DOHH2 (cell line): ENCODE measurements at regions not wholly inside any gene's neighbourhood (a gene's known extent, or its start where the extent isn't known, plus 50 kb on each side); places are given as distances from the start of the nearest gene placed in this dataset.

Experiments
- H3F3A ChIP-seq: fragments of 200-600 bp; sonication (generic), shearing (Covaris generic); 2 replicates; pipeline ENCODE4 v1.6.0; 2016; ENCODE audit warnings: antibody characterized with exemption, mild to moderate bottlenecking; ENCODE audit not compliant: control insufficient read depth, insufficient read depth
- H3K27ac ChIP-seq: fragments of 200-600 bp; sonication (generic); 2 replicates; pipeline ENCODE4 v1.5.1; 2014; ENCODE audit warnings: low read depth, mild to moderate bottlenecking, low read length, moderate library complexity
- H3K27me3 ChIP-seq: fragments of 200-600 bp; sonication (generic); 2 replicates; pipeline ENCODE4 v1.6.1; 2014; ENCODE audit warnings: mild to moderate bottlenecking, low read length, mixed read lengths; ENCODE audit not compliant: control insufficient read depth
- H3K36me3 ChIP-seq: fragments of 200-600 bp; sonication (generic); 2 replicates; pipeline ENCODE4 v1.6.1; 2014; ENCODE audit warnings: mild to moderate bottlenecking, low read length, moderate library complexity, mixed read lengths; ENCODE audit not compliant: control insufficient read depth
- H3K4me1 ChIP-seq: fragments of 200-600 bp; sonication (generic); 2 replicates; pipeline ENCODE4 v1.6.1; 2014; ENCODE audit warnings: mild to moderate bottlenecking, low read length, mixed read lengths; ENCODE audit not compliant: control insufficient read depth
- H3K4me2 ChIP-seq: fragments of 200-600 bp; sonication (generic); 2 replicates; pipeline ENCODE4 v1.6.0; 2014; ENCODE audit warnings: mild to moderate bottlenecking, low read length, moderate library complexity
- H3K4me3 ChIP-seq: fragments of 200-600 bp; sonication (generic); 2 replicates; pipeline ENCODE4 v1.5.1; 2014; ENCODE audit warnings: mild to moderate bottlenecking, low read length, mixed read lengths
- H3K79me2 ChIP-seq: fragments of 200-600 bp; sonication (generic); 2 replicates; pipeline ENCODE4 v1.6.1; 2014; ENCODE audit warnings: mild to moderate bottlenecking, low read length, mixed read lengths; ENCODE audit not compliant: control insufficient read depth
- H3K9me2 ChIP-seq: fragments of 200-600 bp; sonication (generic); replicated peaks from 2 replicates; pipeline ENCODE4 v1.6.1; 2014; ENCODE audit warnings: mild to moderate bottlenecking, low read length, mixed read lengths; ENCODE audit not compliant: control insufficient read depth
- H3K9me3 ChIP-seq: fragments of 200-600 bp; sonication (generic); 2 replicates; pipeline ENCODE4 v1.6.1; 2014; ENCODE audit warnings: antibody characterized with exemption, low read length, mixed read lengths; ENCODE audit not compliant: control insufficient read depth, insufficient read depth
- H4K20me1 ChIP-seq: fragments of 200-600 bp; sonication (generic); 2 replicates; pipeline ENCODE4 v1.6.0; 2014; ENCODE audit warnings: low read depth, mild to moderate bottlenecking, antibody characterized with exemption, low read length, moderate library complexity; ENCODE audit not compliant: control insufficient read depth, insufficient read depth
- CTCF ChIP-seq: fragments of 200-600 bp; sonication (generic); IDR thresholded peaks from one replicate; pipeline ENCODE4 v1.5.1; 2014; ENCODE audit warnings: antibody characterized with exemption, mild to moderate bottlenecking, low read depth, low read length; ENCODE audit not compliant: poor library complexity, severe bottlenecking
- EZH2phosphoT487 ChIP-seq: fragments of 200-600 bp; sonication (generic); IDR thresholded peaks from 2 replicates; pipeline ENCODE4 v1.6.1; 2017; ENCODE audit warnings: borderline replicate concordance, mild to moderate bottlenecking, antibody characterized with exemption, low read length, moderate library complexity, mixed read lengths

GRCh38 chr9:6160579-6160978, 55.0 kb upstream of the IL33 start:
- no peaks in the 10 kb centered on the region for H3K9me2 ChIP-seq
- no peaks in the 10 kb centered on the region for H3K9me3 ChIP-seq
- H4K20me1 ChIP-seq, result no peaks in the 10 kb centered on the region
- peaks cover 4% of the 10 kb centered on the region; the same call in 1 of the 2 replicates for H3K27me3 ChIP-seq
- H3K27ac ChIP-seq, result no peak overlapping the region
- no peaks in the 10 kb centered on the region for H3K4me1 ChIP-seq
- H3K79me2 ChIP-seq, result no peaks in the 10 kb centered on the region
- no peak for TF ChIP-seq EZH2phosphoT487
- no peak for TF ChIP-seq CTCF
- no peaks in the 10 kb centered on the region for H3F3A ChIP-seq
- no peak overlapping the region for H3K4me2 ChIP-seq
- no peaks in the 10 kb centered on the region for H3K36me3 ChIP-seq
- H3K4me3 ChIP-seq, result no peak overlapping the region

DNA sequence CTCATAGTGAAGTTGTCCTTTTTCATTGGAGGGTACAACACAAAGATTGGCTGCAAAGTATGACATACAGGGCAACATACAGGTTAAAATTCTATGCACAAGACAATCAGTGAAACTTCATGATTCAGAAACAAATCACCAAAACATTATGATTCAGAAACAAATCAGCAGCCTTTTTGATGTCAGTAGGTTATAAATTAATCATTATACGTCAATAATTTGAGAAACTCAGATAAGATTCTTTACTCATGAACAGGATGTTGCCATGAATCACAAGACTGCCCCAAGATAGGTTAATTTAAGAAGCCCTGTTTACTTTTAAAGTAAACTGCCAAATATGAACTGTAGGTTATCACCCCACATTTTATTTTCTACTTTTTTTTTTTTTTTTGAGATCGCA, 62.2 kb upstream of the IL33 start:
- no peaks in the 10 kb centered on the region for H3K27me3 ChIP-seq
- H3K9me2 ChIP-seq, result no peaks in the 10 kb centered on the region
- H3F3A ChIP-seq, result no peaks in the 10 kb centered on the region
- H4K20me1 ChIP-seq, result no peaks in the 10 kb centered on the region
- TF ChIP-seq EZH2phosphoT487 (no peak), CTCF (no peak)
- H3K4me1 ChIP-seq, result no peaks in the 10 kb centered on the region
- no peak overlapping the region for H3K27ac ChIP-seq
- H3K9me3 ChIP-seq, result no peaks in the 10 kb centered on the region; the same call in 1 of the 2 replicates
- H3K4me2 ChIP-seq, result no peak overlapping the region
- H3K36me3 ChIP-seq, result no peaks in the 10 kb centered on the region
- no peaks in the 10 kb centered on the region for H3K79me2 ChIP-seq
- H3K4me3 ChIP-seq, result no peak overlapping the region

GRCh38 chr9:6152788-6153187, 62.8 kb upstream of the IL33 start:
- Histone ChIP-seq H3K9me2 (no peaks in the 10 kb centered on the region), H3K4me2 (no peak overlapping the region), H3K4me1 (no peaks in the 10 kb centered on the region), H3K9me3 (no peaks in the 10 kb centered on the region; the same call in 1 of the 2 replicates), H3K27ac (no peak overlapping the region), H3K27me3 (no peaks in the 10 kb centered on the region), H3F3A (no peaks in the 10 kb centered on the region), H3K79me2 (no peaks in the 10 kb centered on the region), H3K4me3 (no peak overlapping the region), H4K20me1 (no peaks in the 10 kb centered on the region), H3K36me3 (no peaks in the 10 kb centered on the region)
- no peak for TF ChIP-seq CTCF
- no peak for TF ChIP-seq EZH2phosphoT487

DNA sequence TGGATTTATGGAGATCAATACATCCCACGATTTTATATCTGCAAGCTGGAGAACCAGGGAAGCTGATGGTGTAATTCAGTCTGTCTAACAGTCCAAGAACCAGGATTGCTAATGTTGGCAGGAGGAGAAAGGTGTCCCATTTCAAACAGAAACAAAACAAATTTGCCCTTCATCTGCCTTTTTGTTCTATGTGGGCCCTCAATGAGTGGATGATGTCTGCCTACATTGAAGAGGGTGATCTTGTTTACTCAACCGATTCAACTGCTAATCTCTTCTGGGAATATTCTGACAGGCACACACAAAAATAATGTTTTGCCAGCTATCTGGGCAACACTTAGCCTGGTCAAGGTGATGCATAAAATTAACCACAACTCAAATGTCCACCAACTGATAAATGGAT, 65.1 kb upstream of the IL33 start:
- no peak for TF ChIP-seq EZH2phosphoT487
- TF ChIP-seq CTCF, result no peak
- Histone ChIP-seq H4K20me1 (no peaks in the 10 kb centered on the region), H3K36me3 (no peaks in the 10 kb centered on the region)

More for the DNA sequence above, 65.1 kb upstream of the IL33 start:
- H3F3A ChIP-seq, result no peaks in the 10 kb centered on the region
- H3K4me1 ChIP-seq, result no peaks in the 10 kb centered on the region
- H3K4me2 ChIP-seq, result no peak overlapping the region
- H3K79me2 ChIP-seq, result no peaks in the 10 kb centered on the region
- no peaks in the 10 kb centered on the region for H3K27me3 ChIP-seq
- no peaks in the 10 kb centered on the region; the same call in 1 of the 2 replicates for H3K9me3 ChIP-seq
- H3K4me3 ChIP-seq, result no peak overlapping the region
- H3K27ac ChIP-seq, result no peak overlapping the region
- no peaks in the 10 kb centered on the region for H3K9me2 ChIP-seq
